GM12873 (cell line): ENCODE measurements at regions not wholly inside any gene's neighbourhood (a gene's known extent, or its start where the extent isn't known, plus 50 kb on each side); places are given as distances from the start of the nearest gene placed in this dataset.

Source experiments
- CTCF ChIP-seq: IDR thresholded peaks from 2 replicates; pipeline ENCODE4 v1.5.1; 2012; ENCODE audit warnings: low read depth, mild to moderate bottlenecking, moderate library complexity, low read length, control low read depth; ENCODE audit not compliant: insufficient read depth; ENCODE audit errors: missing control alignments

GRCh38 chr5:117809251-117809650 is 1179.1 kb downstream of the DTWD2 start:
- no peak for TF ChIP-seq CTCF

GRCh38 chr5:117805058-117805457 is 1183.3 kb downstream of the DTWD2 start:
- no peak for TF ChIP-seq CTCF

GRCh38 chr5:117803533-117803932 is 1184.8 kb downstream of the DTWD2 start:
- TF ChIP-seq CTCF = no peak

- TF ChIP-seq CTCF = no peak
These were observed 1186.8 kb downstream of the DTWD2 start for GRCh38 chr5:117801583-117801982.

GRCh38 chr5:117800261-117800660 is 1188.1 kb downstream of the DTWD2 start:
- no peak for TF ChIP-seq CTCF

GRCh38 chr5:117794847-117795246 is 1193.5 kb downstream of the DTWD2 start:
- TF ChIP-seq CTCF = no peak

GRCh38 chr5:117793963-117794362 is 1194.4 kb downstream of the DTWD2 start:
- no peak for TF ChIP-seq CTCF
